HCT116 (cell line): ENCODE measurements at regions not wholly inside any gene's neighbourhood (a gene's known extent, or its start where the extent isn't known, plus 50 kb on each side); places are given as distances from the start of the nearest gene placed in this dataset.

ENCODE experiments used
- ATAC-seq: fragments of 200-7000 bp; cut with Tn5 transposase; 2 replicates; pipeline ENCODE4 v1.9.1; 2020; ENCODE audit warnings: mild to moderate bottlenecking, moderate library complexity
- BruUV-seq: library from RNA; stranded (reverse); fragments of 400-500 nt; replicated peaks from 2 replicates; lab custom pipeline; 2021; lab: Mats Ljungman, UMichigan
- CTCF ChIA-PET: fragments of 300-600 bp; sonication (Branson Sonifier 250); formaldehyde crosslinking; loops from one replicate; lab custom pipeline; 2021; ENCODE audit warnings: antibody characterized with exemption; lab: Charles Lee
- POLR2A ChIA-PET: fragments of 300-600, 350-600 bp; sonication (Branson Sonifier 250); formaldehyde crosslinking; loops from one replicate; lab custom pipeline; 2021; ENCODE audit warnings: antibody characterized with exemption; lab: Charles Lee
- RAD21 ChIA-PET, 2 experiments: fragments of 300-600 bp; sonication (Branson Sonifier 250); formaldehyde crosslinking; loops; one replicate each; lab custom pipeline; 2023; ENCODE audit warnings: low total read pairs in 2 of 2; ENCODE audit not compliant: uncharacterized antibody in 2 of 2, unreplicated experiment in 2 of 2, low non-redundant PET in 1 of 2; lab: Charles Lee
- DNase-seq: peaks from one replicate; pipeline ENCODE4 v3.0.0-alpha.2; 2010; ENCODE audit warnings: low read depth, low spot score
- H2AFZ ChIP-seq: fragments of 200-600 bp; shearing (Covaris generic), sonication (generic); 2 replicates; pipeline ENCODE4 v1.6.1; 2017; ENCODE audit warnings: low read depth, mixed run types, mixed read lengths, antibody characterized with exemption, low read length; ENCODE audit not compliant: poor library complexity, severe bottlenecking
- H3K27ac ChIP-seq: 2 replicates; pipeline ENCODE4 v1.5.1; 2012; ENCODE audit warnings: low read depth, low read length
- H3K27me3 ChIP-seq: fragments of 200-600 bp; sonication (generic); 2 replicates; pipeline ENCODE4 v1.6.1; 2016; ENCODE audit warnings: mixed run types, low read length, mixed read lengths; ENCODE audit not compliant: insufficient read depth
- H3K36me3 ChIP-seq, 2 experiments: fragments of 200-500 bp in 1 of 2; fragments of 200-600 bp in 1 of 2; sonication (Bioruptor generic) in 1 of 2; sonication (generic) in 1 of 2; 2 replicates each; pipeline versions ENCODE4 v1.5.1 to v1.6.1; 2014 to 2016; ENCODE audit warnings: low read length in 2 of 2, inconsistent platforms in 1 of 2, mixed read lengths in 1 of 2, mixed run types in 1 of 2; ENCODE audit not compliant: insufficient read depth in 2 of 2, control insufficient read depth in 1 of 2
- H3K4me1 ChIP-seq, 2 experiments: fragments of 200-600 bp in 1 of 2; sonication (generic) in 1 of 2; 2 replicates each; pipeline versions ENCODE4 v1.5.1 to v1.6.1; 2012 to 2017; ENCODE audit warnings: low read length in 2 of 2, inconsistent platforms in 1 of 2, mild to moderate bottlenecking in 1 of 2, mixed read lengths in 1 of 2, mixed run types in 1 of 2, moderate library complexity in 1 of 2; ENCODE audit not compliant: insufficient read depth in 2 of 2, control insufficient read depth in 1 of 2
- H3K4me2 ChIP-seq: fragments of 200-600 bp; sonication (generic); 2 replicates; pipeline ENCODE4 v1.6.1; 2017; ENCODE audit warnings: mixed run types, low read length, mixed read lengths
- H3K4me3 ChIP-seq, 2 experiments: fragments of 200-600 bp in 1 of 2; sonication (generic) in 1 of 2; replicated peaks in 1 of 2; 2 replicates each; pipeline ENCODE4 v1.5.1; 2011 to 2016; ENCODE audit warnings: low read length in 2 of 2, control low read depth in 1 of 2, low read depth in 1 of 2, mild to moderate bottlenecking in 1 of 2, mixed read lengths in 1 of 2, mixed run types in 1 of 2
- H3K79me2 ChIP-seq: fragments of 200-600 bp; sonication (generic); 2 replicates; pipeline ENCODE4 v1.6.1; 2017; ENCODE audit warnings: mild to moderate bottlenecking, mixed run types, low read length, moderate library complexity, mixed read lengths; ENCODE audit not compliant: insufficient read depth
- H3K9ac ChIP-seq: fragments of 200-600 bp; sonication (generic); 2 replicates; pipeline ENCODE4 v1.6.1; 2016; ENCODE audit warnings: low read length, mixed read lengths
- H3K9me2 ChIP-seq: fragments of 200-600 bp; sonication (generic), shearing (Covaris generic); 2 replicates; pipeline ENCODE4 v1.6.1; 2017; ENCODE audit warnings: mixed run types, mild to moderate bottlenecking, moderate library complexity; ENCODE audit not compliant: insufficient read depth
- H3K9me3 ChIP-seq, 2 experiments: fragments of 200-500 bp in 1 of 2; fragments of 200-600 bp in 1 of 2; sonication (Bioruptor generic) in 1 of 2; sonication (generic) in 1 of 2; 2 replicates each; pipeline ENCODE4 v1.6.1; 2014 to 2017; ENCODE audit warnings: low read length in 2 of 2, mixed read lengths in 2 of 2, inconsistent platforms in 1 of 2, low read depth in 1 of 2, mild to moderate bottlenecking in 1 of 2, mixed run types in 1 of 2, moderate library complexity in 1 of 2; ENCODE audit not compliant: control insufficient read depth in 1 of 2, insufficient read depth in 1 of 2
- H4K20me1 ChIP-seq: fragments of 200-600 bp; sonication (generic), shearing (Covaris generic); 2 replicates; pipeline ENCODE4 v1.6.1; 2017; ENCODE audit warnings: mixed run types, mild to moderate bottlenecking, moderate library complexity; ENCODE audit not compliant: insufficient read depth
- CEBPB ChIP-seq: IDR thresholded peaks from 2 replicates; pipeline ENCODE4 v1.6.1; 2012; ENCODE audit warnings: low read depth
- ELF1 ChIP-seq: IDR thresholded peaks from 2 replicates; pipeline ENCODE4 v1.6.1; 2012; ENCODE audit warnings: low read depth, borderline replicate concordance
- FOSL1 ChIP-seq: IDR thresholded peaks from 2 replicates; pipeline ENCODE4 v1.6.1; 2012; ENCODE audit warnings: low read depth
- POLR2A ChIP-seq: IDR thresholded peaks from 2 replicates; pipeline ENCODE4 v1.7.0; 2011; ENCODE audit warnings: borderline replicate concordance; ENCODE audit not compliant: insufficient read depth, insufficient read length; ENCODE audit errors: extremely low read depth
- SIN3A ChIP-seq: IDR thresholded peaks from 2 replicates; pipeline ENCODE4 v1.6.1; 2012; ENCODE audit warnings: low read depth
- SP1 ChIP-seq: IDR thresholded peaks from 2 replicates; pipeline ENCODE4 v1.6.1; 2012; ENCODE audit warnings: low read depth
- SRF ChIP-seq: IDR thresholded peaks from 2 replicates; pipeline ENCODE4 v1.6.1; 2012; ENCODE audit warnings: low read depth
- TCF7L2 ChIP-seq: IDR thresholded peaks from 2 replicates; pipeline ENCODE4 v1.7.0; 2011; ENCODE audit warnings: borderline replicate concordance, inconsistent platforms; ENCODE audit not compliant: insufficient read depth, insufficient read length; ENCODE audit errors: extremely low read depth
- YY1 ChIP-seq: IDR thresholded peaks from 2 replicates; pipeline ENCODE4 v1.6.1; 2011; ENCODE audit warnings: low read length, low read depth, moderate library complexity, mild to moderate bottlenecking; ENCODE audit not compliant: insufficient replicate concordance; ENCODE audit errors: extremely low read depth
- ZNF274 ChIP-seq: fragments of 200-500 bp; sonication (Bioruptor generic); IDR thresholded peaks from 2 replicates; pipeline ENCODE4 v1.6.1; 2014; ENCODE audit warnings: mild to moderate bottlenecking, low read depth, low read length, inconsistent platforms
- intact Hi-C: fragments of 100-400 bp; cut with micrococcal nuclease; formaldehyde crosslinking; loops from 2 replicates; pipeline ENCODE4 v1.10.0; 2022
- TF ChIP-seq, protein P1 (sequence below): IDR thresholded peaks from 2 replicates; pipeline ENCODE4 v1.6.1; 2011; ENCODE audit warnings: mild to moderate bottlenecking, low read length, moderate library complexity; ENCODE audit not compliant: insufficient replicate concordance; ENCODE audit errors: extremely low read depth
- TF ChIP-seq, protein P2 (sequence below): IDR thresholded peaks from 2 replicates; pipeline ENCODE4 v1.6.1; 2012
- TF ChIP-seq, protein P3 (sequence below): IDR thresholded peaks from 2 replicates; pipeline ENCODE4 v1.6.1; 2012

DNA sequence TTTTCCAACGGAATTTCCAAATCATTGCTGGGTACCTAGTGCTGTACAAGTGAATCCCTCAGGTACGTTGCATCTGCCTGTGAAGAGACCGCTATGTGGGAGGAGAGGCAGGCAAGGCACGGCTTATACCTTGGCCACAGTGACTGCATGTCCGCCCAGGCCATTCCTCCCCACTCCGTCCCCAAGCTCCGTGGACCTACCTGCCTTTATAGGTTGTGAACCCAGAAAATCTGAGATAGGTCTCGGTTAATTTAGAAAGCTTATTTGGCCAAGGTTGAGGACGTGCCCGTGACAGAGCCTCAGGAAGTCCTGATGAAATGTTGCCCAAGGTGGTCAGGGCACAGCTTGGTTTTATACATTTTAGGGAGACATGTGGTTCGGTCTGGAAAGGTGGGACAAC, 218.5 kb upstream of the TSHZ3 start:
- no peak for ATAC-seq
- no peaks in the 10 kb centered on the region for H3K36me3 ChIP-seq
- H3K27me3 ChIP-seq = no peaks in the 10 kb centered on the region
- H2AFZ ChIP-seq = no peak overlapping the region
- no peaks in the 10 kb centered on the region for H4K20me1 ChIP-seq
- no peak overlapping the region for H3K4me3 ChIP-seq
- H3K79me2 ChIP-seq = no peaks in the 10 kb centered on the region
- ChIA-PET RAD21 (no interaction called here), POLR2A (no interaction called here), CTCF (no interaction called here)
- intact Hi-C loops = no loop called here
- no peaks in the 10 kb centered on the region for H3K4me1 ChIP-seq
- no peaks in the 10 kb centered on the region for H3K9me2 ChIP-seq
- H3K27ac ChIP-seq = no peak overlapping the region
- no peak overlapping the region for H3K9ac ChIP-seq
- no TSS peak for BruUV-seq
- no peak for DNase-seq
- H3K9me3 ChIP-seq = peaks cover 11 to 31% of the 10 kb centered on the region in 2 experiments; a peak in 2 of 4 replicates
- H3K4me2 ChIP-seq = no peak overlapping the region
- TF ChIP-seq, protein P1, sequence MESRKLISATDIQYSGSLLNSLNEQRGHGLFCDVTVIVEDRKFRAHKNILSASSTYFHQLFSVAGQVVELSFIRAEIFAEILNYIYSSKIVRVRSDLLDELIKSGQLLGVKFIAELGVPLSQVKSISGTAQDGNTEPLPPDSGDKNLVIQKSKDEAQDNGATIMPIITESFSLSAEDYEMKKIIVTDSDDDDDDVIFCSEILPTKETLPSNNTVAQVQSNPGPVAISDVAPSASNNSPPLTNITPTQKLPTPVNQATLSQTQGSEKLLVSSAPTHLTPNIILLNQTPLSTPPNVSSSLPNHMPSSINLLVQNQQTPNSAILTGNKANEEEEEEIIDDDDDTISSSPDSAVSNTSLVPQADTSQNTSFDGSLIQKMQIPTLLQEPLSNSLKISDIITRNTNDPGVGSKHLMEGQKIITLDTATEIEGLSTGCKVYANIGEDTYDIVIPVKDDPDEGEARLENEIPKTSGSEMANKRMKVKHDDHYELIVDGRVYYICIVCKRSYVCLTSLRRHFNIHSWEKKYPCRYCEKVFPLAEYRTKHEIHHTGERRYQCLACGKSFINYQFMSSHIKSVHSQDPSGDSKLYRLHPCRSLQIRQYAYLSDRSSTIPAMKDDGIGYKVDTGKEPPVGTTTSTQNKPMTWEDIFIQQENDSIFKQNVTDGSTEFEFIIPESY = no peak
- TF ChIP-seq POLR2A = no peak
- TF ChIP-seq FOSL1 = no peak
- no peak for TF ChIP-seq CEBPB
- no peak for TF ChIP-seq TCF7L2
- TF ChIP-seq YY1 = no peak
- TF ChIP-seq, protein P2, sequence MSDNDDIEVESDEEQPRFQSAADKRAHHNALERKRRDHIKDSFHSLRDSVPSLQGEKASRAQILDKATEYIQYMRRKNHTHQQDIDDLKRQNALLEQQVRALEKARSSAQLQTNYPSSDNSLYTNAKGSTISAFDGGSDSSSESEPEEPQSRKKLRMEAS = no peak
- TF ChIP-seq, protein P3, sequence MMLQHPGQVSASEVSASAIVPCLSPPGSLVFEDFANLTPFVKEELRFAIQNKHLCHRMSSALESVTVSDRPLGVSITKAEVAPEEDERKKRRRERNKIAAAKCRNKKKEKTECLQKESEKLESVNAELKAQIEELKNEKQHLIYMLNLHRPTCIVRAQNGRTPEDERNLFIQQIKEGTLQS = no peak
- no peak for TF ChIP-seq ZNF274
- no peak for TF ChIP-seq SRF
- no peak for TF ChIP-seq ELF1
- no peak for TF ChIP-seq SIN3A
- TF ChIP-seq SP1 = no peak
